ENCODE measurements at regions not wholly inside any gene's neighbourhood (a gene's known extent, or its start where the extent isn't known, plus 50 kb on each side); places are given as distances from the start of the nearest gene placed in this dataset.

GRCh38 chr3:31364188-31364587 lies 168.5 kb upstream of the STT3B start:
- TF ChIP-seq EZH2 (IDR thresholded peaks at IDR 0.05; ENCODE audit: borderline replicate concordance, low read length) (no peak), CTCF (IDR thresholded peaks at IDR 0.05; ENCODE audit: low read length) (no peak)
